HG02678 (cell line): ENCODE measurements at regions not wholly inside any gene's neighbourhood (a gene's known extent, or its start where the extent isn't known, plus 50 kb on each side); places are given as distances from the start of the nearest gene placed in this dataset.
"Not testable (repeated sequence)": the region's sequence is repeated elsewhere in the genome, so short reads cannot be mapped to it uniquely, and the experiment has no call there.

Source experiments
- ATAC-seq: cut with Tn5 transposase; IDR thresholded peaks from one replicate; pipeline ENCODE4 v1.9.1; 2021; ENCODE audit warnings: mild to moderate bottlenecking, moderate library complexity; ENCODE audit not compliant: unreplicated experiment

- no peak for ATAC-seq
Observed at GRCh38 chr14:87449016-87449415, 544.0 kb downstream of the GALC start.

- no peak for ATAC-seq
Observed at GRCh38 chr14:87443787-87444186, 549.2 kb downstream of the GALC start.

GRCh38 chr14:87443039-87443438, 549.9 kb downstream of the GALC start:
- ATAC-seq: no peak

- no peak for ATAC-seq
Observed at GRCh38 chr14:87437158-87437557, 555.8 kb downstream of the GALC start.

- ATAC-seq: no peak
Observed at GRCh38 chr14:87434680-87435079, 558.3 kb downstream of the GALC start.

- ATAC-seq: no peak
Observed at GRCh38 chr14:87434011-87434410, 559.0 kb downstream of the GALC start.

- no peak for ATAC-seq
Observed at GRCh38 chr14:87432698-87433097, 560.3 kb downstream of the GALC start.

GRCh38 chr14:87430810-87431209, 562.2 kb downstream of the GALC start:
- ATAC-seq: no peak

- no peak for ATAC-seq
Observed at GRCh38 chr14:87430214-87430613, 562.8 kb downstream of the GALC start.

- no peak for ATAC-seq
Observed at GRCh38 chr14:87419925-87420324, 573.1 kb downstream of the GALC start.

GRCh38 chr14:87411370-87411769, 581.6 kb downstream of the GALC start:
- ATAC-seq: no peak

GRCh38 chr14:87409393-87409792, 583.6 kb downstream of the GALC start:
- no peak for ATAC-seq

GRCh38 chr14:87407344-87407743, 585.6 kb downstream of the GALC start:
- no peak for ATAC-seq

GRCh38 chr14:87405563-87405962, 587.4 kb downstream of the GALC start:
- ATAC-seq: no peak

GRCh38 chr14:87397499-87397898, 595.5 kb downstream of the GALC start:
- ATAC-seq: no peak

GRCh38 chr14:87391066-87391465, 601.9 kb downstream of the GALC start:
- ATAC-seq: no peak

GRCh38 chr14:87388946-87389345, 604.0 kb downstream of the GALC start:
- ATAC-seq: no peak

- no peak for ATAC-seq
Observed at GRCh38 chr14:87387806-87388205, 605.2 kb downstream of the GALC start.

GRCh38 chr14:87386524-87386923, 606.5 kb downstream of the GALC start:
- no peak for ATAC-seq

- ATAC-seq: no peak
Observed at GRCh38 chr14:87380054-87380453, 612.9 kb downstream of the GALC start.

GRCh38 chr14:87368751-87369150, 624.2 kb downstream of the GALC start:
- ATAC-seq: no peak

GRCh38 chr14:87360246-87360645, 632.7 kb downstream of the GALC start:
- ATAC-seq: not testable (repeated sequence)

- no peak for ATAC-seq
Observed at GRCh38 chr14:87351007-87351406, 642.0 kb downstream of the GALC start.

- ATAC-seq: no peak
Observed at GRCh38 chr14:87349921-87350320, 643.1 kb downstream of the GALC start.
